Lung (tissue), 11 donors: ENCODE measurements at regions not wholly inside any gene's neighbourhood (a gene's known extent, or its start where the extent isn't known, plus 50 kb on each side); places are given as distances from the start of the nearest gene placed in this dataset.

ENCODE experiments used
- ATAC-seq: fragments of 200-7000 bp; cut with Tn5 transposase; one replicate; pipeline ENCODE4 v1.9.1; 2020; ENCODE audit warnings: moderate number of reproducible peaks; ENCODE audit not compliant: insufficient read depth, low FRiP score
- DNase-seq, 3 donors: peaks; one replicate each; pipeline ENCODE4 v3.0.0-alpha.2; 2013 to 2017
- H3K27ac ChIP-seq, 2 donors: one replicate each; pipeline ENCODE4 v1.5.1; 2013; ENCODE audit warnings: mild to moderate bottlenecking in 2 of 2, moderate library complexity in 2 of 2, control low read depth in 1 of 2, inconsistent platforms in 1 of 2, low read depth in 1 of 2, low read length in 1 of 2
- H3K27me3 ChIP-seq, 3 donors: one replicate each; pipeline ENCODE4 v1.5.1; 2013; ENCODE audit warnings: low read length in 2 of 3; ENCODE audit not compliant: control insufficient read depth in 3 of 3, insufficient read depth in 3 of 3
- H3K36me3 ChIP-seq, 4 donors: one replicate each; pipeline ENCODE4 v1.5.1; 2013; ENCODE audit warnings: low read length in 4 of 4, mild to moderate bottlenecking in 1 of 4, moderate library complexity in 1 of 4; ENCODE audit not compliant: control insufficient read depth in 4 of 4, insufficient read depth in 4 of 4
- H3K4me1 ChIP-seq, 5 donors: one replicate each; pipeline ENCODE4 v1.5.1; 2013; ENCODE audit warnings: low read length in 5 of 5, mild to moderate bottlenecking in 2 of 5, moderate library complexity in 1 of 5; ENCODE audit not compliant: control insufficient read depth in 5 of 5, insufficient read depth in 5 of 5
- H3K4me3 ChIP-seq: one replicate; pipeline ENCODE4 v1.5.1; 2013; ENCODE audit warnings: mild to moderate bottlenecking, control low read depth, moderate library complexity
- H3K9ac ChIP-seq, 2 donors: one replicate each; pipeline ENCODE4 v1.5.1; 2013; ENCODE audit warnings: low read length in 2 of 2, control low read depth in 1 of 2; ENCODE audit not compliant: insufficient read depth in 1 of 2
- H3K9me3 ChIP-seq, 4 donors: one replicate each; pipeline ENCODE4 v1.5.1; 2013; ENCODE audit warnings: low read length in 3 of 4, mild to moderate bottlenecking in 1 of 4, moderate library complexity in 1 of 4; ENCODE audit not compliant: control insufficient read depth in 4 of 4, insufficient read depth in 3 of 4
- CTCF ChIP-seq: IDR thresholded peaks from 2 replicates; pipeline ENCODE4 v1.5.1; 2012; ENCODE audit warnings: mild to moderate bottlenecking; ENCODE audit errors: control extremely low read depth, extremely low read depth
- WGBS, 2 donors: extraction: QIAGEN DNeasy Blood & Tissue Kit; methylation state at CpG; one replicate each; pipeline ENCODE4 v1.1.7; 2013; 5-methylcytosine and 5-hydroxymethylcytosine counted together
- donor health status: control.
- donor health status: control.
- donor health status: Bipolar disorder and iron deficiency.
- donor health status: healthy.
- donor health status: DM: yes; HTN: yes; CAD: no.

- H3K27me3 ChIP-seq, result no peaks in the 10 kb centered on the region
- peaks cover 0 to 3% (median under 1%) of the 10 kb centered on the region in 4 donors for H3K9me3 ChIP-seq
- no peak overlapping the region for H3K4me3 ChIP-seq
- H3K36me3 ChIP-seq, result no peaks in the 10 kb centered on the region
- DNase-seq, result no peak
- no peak for ATAC-seq
- no peak for TF ChIP-seq CTCF
- 70 to 76% methylated on average over 1 of the region's 1 CpG for WGBS, 2 donors
- H3K27ac ChIP-seq, result no peak overlapping the region
- H3K9ac ChIP-seq, result no peak overlapping the region
- no peaks in the 10 kb centered on the region for H3K4me1 ChIP-seq
These were observed 489.4 kb downstream of the SUCLA2 start for GRCh38 chr13:47511647-47512046.

DNA sequence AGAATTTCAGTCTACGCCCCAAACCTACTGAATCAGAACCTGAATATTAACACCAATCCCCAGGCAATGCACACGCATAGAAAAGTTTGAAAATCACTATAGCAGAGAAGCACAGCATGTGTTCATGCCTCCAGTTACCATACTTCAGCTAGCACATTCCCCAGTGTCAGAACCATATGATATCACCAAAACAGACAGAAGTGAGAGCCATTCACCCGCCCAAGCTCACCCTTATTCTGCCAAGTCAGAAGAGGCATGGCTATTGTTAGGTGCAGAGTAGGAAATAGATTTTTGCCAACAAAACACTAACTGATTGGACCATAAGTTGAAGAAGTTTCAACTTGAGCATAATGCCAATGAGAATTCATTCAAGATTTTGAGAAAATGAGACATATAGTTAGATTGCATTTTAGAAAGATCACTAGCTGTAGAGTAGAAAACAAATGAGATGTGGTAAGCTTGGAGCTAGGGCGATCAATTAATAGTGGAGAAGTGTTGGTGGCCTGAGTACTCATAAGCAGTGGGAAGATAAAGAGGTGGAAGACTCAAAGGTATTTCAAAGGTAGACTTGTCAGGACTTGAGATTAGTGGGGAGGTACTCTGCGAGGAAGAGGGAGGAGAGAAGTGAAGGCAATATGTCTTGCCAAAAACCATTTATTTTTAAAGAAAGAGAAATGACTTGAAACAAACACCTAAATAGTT, 492.4 kb downstream of the SUCLA2 start:
- Histone ChIP-seq H3K36me3 (no peaks in the 10 kb centered on the region), H3K27ac (no peak overlapping the region), H3K9ac (no peak overlapping the region), H3K4me3 (no peak overlapping the region), H3K27me3 (no peaks in the 10 kb centered on the region), H3K4me1 (no peaks in the 10 kb centered on the region), H3K9me3 (no peaks in the 10 kb centered on the region)
- TF ChIP-seq CTCF, result no peak
- DNase-seq (no peak), ATAC-seq (no peak)
- WGBS, 2 donors, result 74 to 81% methylated on average over 5 of the region's 5 CpGs

DNA sequence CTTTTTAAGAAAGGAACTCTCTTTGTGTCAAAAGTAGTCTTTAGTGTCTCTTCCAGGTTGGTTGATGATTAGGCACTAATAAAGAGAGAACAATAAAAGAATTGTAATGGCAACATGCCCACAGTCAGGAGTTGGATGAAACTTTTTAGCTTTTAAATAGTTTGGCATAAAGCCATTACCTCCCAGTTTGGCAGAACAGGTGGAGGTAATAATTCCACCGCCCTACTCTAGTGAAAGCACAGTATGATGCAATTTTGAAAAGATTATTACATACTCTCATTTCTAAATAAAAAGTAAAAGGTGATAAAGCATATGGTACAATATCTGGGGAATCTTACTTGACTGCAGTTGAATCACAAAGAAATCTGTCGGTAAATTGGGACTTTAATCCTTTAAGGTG, 497.6 kb downstream of the SUCLA2 start:
- TF ChIP-seq CTCF, result no peak
- no peaks in the 10 kb centered on the region for H3K36me3 ChIP-seq
- H3K4me3 ChIP-seq, result no peak overlapping the region
- H3K9me3 ChIP-seq, result no peaks in the 10 kb centered on the region
- 87 to 88% methylated on average over 2 of the region's 2 CpGs for WGBS, 2 donors
- H3K27ac ChIP-seq, result no peak overlapping the region
- H3K4me1 ChIP-seq, result no peaks in the 10 kb centered on the region
- H3K9ac ChIP-seq, result no peak overlapping the region
- no peak for ATAC-seq
- no peak for DNase-seq
- H3K27me3 ChIP-seq, result no peaks in the 10 kb centered on the region

GRCh38 chr13:47502166-47502565, 498.9 kb downstream of the SUCLA2 start:
- ATAC-seq (no peak), DNase-seq (peak in 1 of 3 donors; percentile 11)
- Histone ChIP-seq H3K9me3 (no peaks in the 10 kb centered on the region), H3K27me3 (no peaks in the 10 kb centered on the region), H3K36me3 (no peaks in the 10 kb centered on the region), H3K27ac (no peak overlapping the region), H3K4me1 (no peaks in the 10 kb centered on the region), H3K9ac (no peak overlapping the region), H3K4me3 (no peak overlapping the region)
- TF ChIP-seq CTCF, result no peak
- 66 to 80% methylated on average over 2 of the region's 2 CpGs for WGBS, 2 donors
